Fibroblast of the aortic adventitia (primary cell): ENCODE measurements at regions not wholly inside any gene's neighbourhood (a gene's known extent, or its start where the extent isn't known, plus 50 kb on each side); places are given as distances from the start of the nearest gene placed in this dataset.

Experiments
- DNase-seq: peaks from one replicate; pipeline ENCODE4 v3.0.0-alpha.2; 2010; ENCODE audit warnings: low read depth
- H3K4me3 ChIP-seq: 2 replicates; pipeline ENCODE4 v1.5.1; 2011; ENCODE audit warnings: low read depth, mild to moderate bottlenecking, control low read depth, low read length, moderate library complexity
- TF ChIP-seq, protein P1 (sequence below): IDR thresholded peaks from 2 replicates; pipeline ENCODE4 v1.5.1; 2011; ENCODE audit warnings: mild to moderate bottlenecking, low read length, control low read depth, inconsistent platforms; ENCODE audit not compliant: insufficient read depth

DNA sequence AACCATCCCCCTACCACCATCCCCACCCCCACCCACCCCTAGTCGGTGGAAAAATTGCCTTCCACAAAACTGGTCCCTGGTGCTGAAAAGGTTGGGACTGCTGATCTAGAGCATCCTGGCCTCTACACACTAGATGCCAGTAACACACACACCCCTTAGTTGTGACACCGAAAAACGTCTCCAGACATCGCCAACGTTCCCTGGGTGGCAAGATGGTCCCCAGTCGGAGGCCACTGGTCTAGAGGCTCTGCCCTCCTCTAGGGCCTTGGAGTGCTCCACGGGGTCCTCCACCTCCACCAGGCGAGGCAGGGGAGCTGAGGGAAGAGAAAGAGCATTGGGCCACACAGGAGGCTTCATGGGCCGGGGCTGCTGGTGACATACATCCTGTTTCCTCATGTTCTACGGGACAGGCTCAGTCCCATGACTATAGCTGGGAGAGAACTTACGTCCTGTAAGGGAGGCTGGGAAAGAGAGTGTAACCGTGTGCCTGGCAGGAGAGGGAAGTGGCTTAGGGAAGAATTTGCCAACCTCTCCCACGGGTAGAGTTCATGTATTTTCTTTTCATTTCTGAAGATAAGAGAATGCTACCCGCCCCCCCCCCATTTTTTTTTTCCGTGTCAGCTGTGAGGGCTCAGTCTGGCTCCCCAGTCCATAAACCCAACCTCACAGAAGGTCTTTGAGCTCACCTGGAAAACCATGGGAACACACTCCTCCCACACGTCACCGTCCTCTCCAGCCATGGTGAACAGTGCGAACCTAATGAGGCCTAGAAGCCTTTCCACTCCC lies 132.7 kb upstream of the MYCN start:
- TF ChIP-seq, protein P1, sequence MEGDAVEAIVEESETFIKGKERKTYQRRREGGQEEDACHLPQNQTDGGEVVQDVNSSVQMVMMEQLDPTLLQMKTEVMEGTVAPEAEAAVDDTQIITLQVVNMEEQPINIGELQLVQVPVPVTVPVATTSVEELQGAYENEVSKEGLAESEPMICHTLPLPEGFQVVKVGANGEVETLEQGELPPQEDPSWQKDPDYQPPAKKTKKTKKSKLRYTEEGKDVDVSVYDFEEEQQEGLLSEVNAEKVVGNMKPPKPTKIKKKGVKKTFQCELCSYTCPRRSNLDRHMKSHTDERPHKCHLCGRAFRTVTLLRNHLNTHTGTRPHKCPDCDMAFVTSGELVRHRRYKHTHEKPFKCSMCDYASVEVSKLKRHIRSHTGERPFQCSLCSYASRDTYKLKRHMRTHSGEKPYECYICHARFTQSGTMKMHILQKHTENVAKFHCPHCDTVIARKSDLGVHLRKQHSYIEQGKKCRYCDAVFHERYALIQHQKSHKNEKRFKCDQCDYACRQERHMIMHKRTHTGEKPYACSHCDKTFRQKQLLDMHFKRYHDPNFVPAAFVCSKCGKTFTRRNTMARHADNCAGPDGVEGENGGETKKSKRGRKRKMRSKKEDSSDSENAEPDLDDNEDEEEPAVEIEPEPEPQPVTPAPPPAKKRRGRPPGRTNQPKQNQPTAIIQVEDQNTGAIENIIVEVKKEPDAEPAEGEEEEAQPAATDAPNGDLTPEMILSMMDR, result no peak
- no peak overlapping the region for H3K4me3 ChIP-seq
- no peak for DNase-seq

DNA sequence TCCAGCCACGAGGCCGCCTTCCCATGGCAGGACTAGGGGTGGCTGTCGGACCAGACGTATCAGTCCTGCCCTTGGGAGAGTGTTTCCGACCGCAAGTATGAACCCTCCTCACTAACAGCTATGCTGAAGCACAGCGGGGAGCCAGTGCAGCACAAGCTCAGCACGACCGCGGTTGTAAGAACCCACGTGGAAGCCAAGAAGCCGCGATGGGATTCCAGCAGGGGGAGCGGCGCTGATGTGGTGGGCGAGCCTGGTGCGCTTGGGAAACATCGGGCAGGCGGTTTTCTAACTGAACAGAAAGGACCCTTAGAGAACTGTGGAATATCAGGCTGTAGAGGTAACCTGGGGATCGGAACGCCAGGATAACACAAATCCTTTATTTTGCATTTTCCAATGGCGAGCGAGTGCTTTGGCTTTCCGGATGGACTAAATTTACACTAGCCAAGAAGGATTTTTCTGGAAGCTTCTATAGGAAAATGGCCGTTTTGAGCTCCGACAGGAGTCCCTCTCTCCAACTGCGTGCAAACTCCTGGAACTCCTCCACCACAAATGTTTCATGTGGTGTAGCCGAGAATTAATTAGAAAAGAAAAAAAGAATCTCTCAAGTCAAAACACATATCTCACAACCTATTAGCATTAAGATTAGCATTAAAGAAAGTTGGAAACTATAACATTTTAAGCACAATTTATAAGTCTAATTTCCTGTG lies 132.0 kb upstream of the MYCN start:
- TF ChIP-seq, protein P1, result no peak
- DNase-seq, result no peak
- H3K4me3 ChIP-seq, result no peak overlapping the region

DNA sequence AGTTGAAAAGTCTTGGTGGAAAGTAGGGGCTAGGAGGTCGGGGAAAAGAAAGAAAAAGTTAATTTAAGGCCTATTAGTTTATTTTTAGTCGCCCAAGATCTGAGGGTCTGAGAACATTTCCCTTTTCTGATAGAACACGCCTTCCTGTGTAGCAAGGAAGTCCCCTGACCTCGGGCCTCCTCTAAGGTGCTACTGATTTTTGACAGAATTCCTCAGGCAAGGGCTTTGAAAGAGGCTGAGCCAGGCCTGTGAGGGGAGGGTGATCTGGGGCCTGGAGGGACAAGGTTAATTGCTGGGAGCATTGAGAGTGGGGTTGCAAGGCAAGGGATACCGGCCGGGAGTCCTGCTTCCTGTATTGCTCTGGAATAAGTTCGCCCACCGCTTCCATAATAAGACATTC lies 131.4 kb upstream of the MYCN start:
- DNase-seq, result no peak
- TF ChIP-seq, protein P1, result no peak
- no peak overlapping the region for H3K4me3 ChIP-seq

DNA sequence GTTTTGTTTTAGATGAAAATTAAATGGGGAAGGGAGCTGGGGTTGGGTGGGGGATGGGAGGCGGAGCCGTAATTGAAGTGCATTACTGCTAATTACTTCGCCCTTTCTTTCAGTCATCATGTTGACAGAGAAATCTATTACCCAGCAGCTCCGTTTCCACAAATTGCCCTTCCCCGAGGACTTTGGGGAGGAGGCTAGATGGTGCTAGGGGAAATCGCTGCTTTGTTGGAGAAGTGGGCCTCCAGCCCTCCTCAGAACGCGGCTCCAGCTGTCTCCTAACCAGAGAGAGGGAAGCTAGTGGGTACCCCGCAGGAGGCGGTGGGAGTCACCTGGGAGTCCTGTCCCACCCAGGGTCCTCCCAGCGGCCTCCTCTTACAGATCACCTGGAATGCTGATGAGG lies 130.9 kb upstream of the MYCN start:
- TF ChIP-seq, protein P1, result no peak
- no peak for DNase-seq
- H3K4me3 ChIP-seq, result no peak overlapping the region

DNA sequence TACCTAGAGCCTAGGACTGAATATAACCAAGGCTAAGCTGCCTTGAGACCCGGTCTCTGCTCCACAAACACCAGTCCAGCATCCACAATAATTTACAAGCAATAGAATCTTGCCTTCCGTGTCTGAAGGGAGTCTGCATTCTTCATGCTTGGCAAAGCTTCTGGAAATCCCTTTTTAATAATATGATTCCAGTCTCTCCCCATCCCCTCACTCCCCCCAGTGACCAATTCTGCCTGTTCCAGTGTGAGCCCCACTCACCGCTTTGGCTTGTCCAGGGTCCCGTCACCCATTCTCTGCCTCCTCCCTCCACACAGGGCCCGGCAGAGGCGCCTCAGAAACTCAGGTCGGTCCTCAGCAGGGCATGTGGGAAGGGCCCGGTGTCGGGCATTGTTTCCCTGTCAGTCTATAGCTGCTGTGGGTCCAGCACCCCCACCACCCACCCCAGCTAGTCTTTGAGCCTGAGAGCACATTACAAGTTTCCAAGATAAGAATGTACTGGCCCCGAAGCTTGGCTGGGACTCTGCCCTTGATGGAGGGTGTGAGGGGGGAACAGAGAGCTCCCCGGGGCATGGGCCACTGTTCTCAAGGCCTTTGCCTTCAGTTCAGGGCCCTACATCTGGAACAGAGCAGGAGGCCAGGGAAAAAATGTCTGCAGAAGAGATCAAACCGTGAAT lies 129.7 kb upstream of the MYCN start:
- TF ChIP-seq, protein P1, result no peak
- H3K4me3 ChIP-seq, result no peak overlapping the region
- no peak for DNase-seq

DNA sequence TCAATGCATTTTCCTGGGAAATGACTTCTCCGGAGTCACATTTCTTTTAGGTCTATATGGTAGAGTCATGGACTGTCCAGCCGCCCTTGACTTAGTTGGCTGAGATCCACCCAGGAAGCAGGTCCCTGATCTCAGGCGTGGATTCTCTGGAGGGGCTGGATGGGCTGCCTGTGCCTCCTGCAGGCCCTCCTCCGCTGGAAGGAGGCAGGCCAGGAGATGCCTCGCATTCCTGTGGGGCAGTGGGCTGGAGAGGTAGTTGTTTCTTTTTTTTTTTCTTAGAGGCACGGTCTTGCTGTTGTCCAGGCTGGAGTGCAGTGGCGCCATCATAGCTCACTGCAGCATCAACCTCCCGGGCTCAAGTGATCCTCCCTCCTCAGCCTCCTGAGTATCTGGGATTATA lies 129.0 kb upstream of the MYCN start:
- no peak overlapping the region for H3K4me3 ChIP-seq
- TF ChIP-seq, protein P1, result no peak
- DNase-seq, result no peak
